ENCODE measurements at regions not wholly inside any gene's neighbourhood (a gene's known extent, or its start where the extent isn't known, plus 50 kb on each side); places are given as distances from the start of the nearest gene placed in this dataset.
"Not testable (repeated sequence)": the region's sequence is repeated elsewhere in the genome, so short reads cannot be mapped to it uniquely, and the experiment has no call there.

DNA sequence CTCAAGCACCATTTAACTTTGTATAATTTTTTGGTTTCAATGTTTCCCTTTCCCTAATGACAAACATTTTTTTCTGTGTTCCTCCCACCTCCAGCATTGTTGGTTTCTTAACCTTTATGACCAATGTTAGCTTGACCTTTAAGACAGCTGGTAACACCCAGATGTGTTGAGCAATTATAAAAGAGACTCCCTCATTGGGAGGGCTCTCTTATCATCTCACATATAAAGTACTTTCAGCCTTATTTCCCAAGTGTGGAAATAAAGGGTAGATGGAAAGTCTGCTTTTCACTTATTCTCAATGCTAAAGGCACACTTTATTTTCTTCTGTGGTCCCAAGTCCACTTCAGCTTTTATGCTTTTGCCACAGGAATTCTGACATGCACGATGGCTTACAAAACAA, 1420.4 kb downstream of the RAPGEF2 start:
- Histone ChIP-seq H3K36me3 (ENCODE audit: low read depth) (no peaks in the 10 kb centered on the region), H3K4me1 (ENCODE audit: low read depth) (no peaks in the 10 kb centered on the region), H3K9me3 (no peaks in the 10 kb centered on the region), H3K4me3 (no peak overlapping the region)
- ATAC-seq (no peak), DNase-seq (no peak)
- intact Hi-C loops (cut with DNase I, micrococcal nuclease), result no loop called here
- TF ChIP-seq, protein P1, sequence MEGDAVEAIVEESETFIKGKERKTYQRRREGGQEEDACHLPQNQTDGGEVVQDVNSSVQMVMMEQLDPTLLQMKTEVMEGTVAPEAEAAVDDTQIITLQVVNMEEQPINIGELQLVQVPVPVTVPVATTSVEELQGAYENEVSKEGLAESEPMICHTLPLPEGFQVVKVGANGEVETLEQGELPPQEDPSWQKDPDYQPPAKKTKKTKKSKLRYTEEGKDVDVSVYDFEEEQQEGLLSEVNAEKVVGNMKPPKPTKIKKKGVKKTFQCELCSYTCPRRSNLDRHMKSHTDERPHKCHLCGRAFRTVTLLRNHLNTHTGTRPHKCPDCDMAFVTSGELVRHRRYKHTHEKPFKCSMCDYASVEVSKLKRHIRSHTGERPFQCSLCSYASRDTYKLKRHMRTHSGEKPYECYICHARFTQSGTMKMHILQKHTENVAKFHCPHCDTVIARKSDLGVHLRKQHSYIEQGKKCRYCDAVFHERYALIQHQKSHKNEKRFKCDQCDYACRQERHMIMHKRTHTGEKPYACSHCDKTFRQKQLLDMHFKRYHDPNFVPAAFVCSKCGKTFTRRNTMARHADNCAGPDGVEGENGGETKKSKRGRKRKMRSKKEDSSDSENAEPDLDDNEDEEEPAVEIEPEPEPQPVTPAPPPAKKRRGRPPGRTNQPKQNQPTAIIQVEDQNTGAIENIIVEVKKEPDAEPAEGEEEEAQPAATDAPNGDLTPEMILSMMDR (IDR thresholded peaks at IDR 0.05), result no peak

DNA sequence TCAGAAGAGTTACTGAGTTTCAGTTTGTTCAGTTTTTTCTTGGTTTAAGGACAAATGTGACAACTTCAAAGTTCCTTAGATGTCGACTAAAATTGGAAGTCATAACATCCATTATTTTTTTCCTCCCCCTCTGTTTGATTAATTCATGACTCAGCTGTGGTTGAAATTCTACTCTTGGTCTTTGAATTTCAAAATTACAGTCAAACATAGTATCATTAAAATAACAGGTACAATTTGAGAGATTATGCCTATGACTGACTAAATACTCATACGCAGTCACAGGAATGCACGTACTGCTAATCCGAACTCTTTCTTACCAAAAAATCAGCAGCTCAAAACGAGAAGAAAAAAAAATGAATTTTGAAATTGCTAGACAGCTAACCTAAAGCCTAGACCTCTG, 1434.8 kb downstream of the RAPGEF2 start:
- DNase-seq, result no peak
- Histone ChIP-seq H3K4me3 (no peak overlapping the region), H3K4me1 (ENCODE audit: low read depth) (no peaks in the 10 kb centered on the region), H3K9me3 (no peaks in the 10 kb centered on the region), H3K36me3 (ENCODE audit: low read depth) (no peaks in the 10 kb centered on the region)
- intact Hi-C loops (cut with DNase I, micrococcal nuclease), result no loop called here
- TF ChIP-seq, protein P1 (IDR thresholded peaks at IDR 0.05), result no peak
- no peak for ATAC-seq

DNA sequence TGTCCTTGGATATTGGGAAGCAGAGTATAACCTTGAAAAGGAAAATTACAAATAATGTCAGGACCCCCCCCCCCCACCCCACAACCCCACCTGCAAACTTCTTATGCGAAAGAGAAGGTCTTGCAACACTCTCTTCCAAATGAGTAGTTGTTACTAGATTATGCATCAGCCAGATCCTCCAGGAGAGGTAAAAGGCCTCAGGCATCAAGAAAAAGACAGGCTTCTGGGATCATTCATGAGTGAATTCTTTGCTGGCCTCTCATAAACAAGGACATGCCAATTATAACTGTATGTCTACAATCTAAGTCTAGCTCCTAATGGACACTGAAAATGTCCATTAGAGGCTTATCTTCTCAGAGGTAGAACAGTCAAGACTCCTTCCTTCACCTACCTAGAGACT, 1443.3 kb downstream of the RAPGEF2 start:
- TF ChIP-seq, protein P1 (IDR thresholded peaks at IDR 0.05), result no peak
- H3K4me3 ChIP-seq, result no peak overlapping the region
- no peaks in the 10 kb centered on the region for H3K9me3 ChIP-seq
- ATAC-seq (no peak), DNase-seq (no peak)
- H3K4me1 ChIP-seq (ENCODE audit: low read depth), result no peaks in the 10 kb centered on the region
- intact Hi-C loops (cut with DNase I, micrococcal nuclease), result no loop called here
- H3K36me3 ChIP-seq (ENCODE audit: low read depth), result no peaks in the 10 kb centered on the region

DNA sequence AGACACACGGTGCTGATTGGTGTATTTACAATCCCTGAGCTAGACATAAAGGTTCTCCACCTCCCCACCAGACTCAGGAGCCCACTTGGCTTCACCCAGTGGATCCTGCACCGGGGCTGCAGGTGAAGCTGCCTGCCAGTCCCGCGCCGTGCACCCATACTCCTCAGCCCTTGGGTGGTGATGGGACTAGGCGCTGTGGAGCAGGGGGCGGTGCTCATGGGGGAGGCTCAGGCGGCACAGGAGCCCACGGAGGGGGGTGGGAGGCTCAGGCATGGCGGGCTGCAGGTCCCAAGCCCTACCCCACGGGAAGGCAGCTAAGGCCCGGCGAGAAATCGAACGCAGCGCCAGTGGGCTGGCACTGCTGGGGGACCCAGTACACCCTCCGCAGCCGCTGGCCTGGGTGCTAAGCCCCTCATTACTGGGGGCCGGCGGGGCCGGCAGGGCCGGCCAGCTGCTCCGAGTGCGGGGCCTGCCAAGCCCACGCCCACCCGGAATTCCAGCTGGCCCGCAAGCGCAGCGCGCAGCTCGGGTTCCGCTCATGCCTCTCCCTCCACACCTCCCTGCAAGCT, 1447.2 kb downstream of the RAPGEF2 start:
- DNase-seq; H3K4me3 ChIP-seq; intact Hi-C loops (cut with DNase I, micrococcal nuclease); ATAC-seq; H3K4me1 ChIP-seq (ENCODE audit: low read depth); H3K9me3 ChIP-seq; H3K36me3 ChIP-seq (ENCODE audit: low read depth): not testable (repeated sequence)

DNA sequence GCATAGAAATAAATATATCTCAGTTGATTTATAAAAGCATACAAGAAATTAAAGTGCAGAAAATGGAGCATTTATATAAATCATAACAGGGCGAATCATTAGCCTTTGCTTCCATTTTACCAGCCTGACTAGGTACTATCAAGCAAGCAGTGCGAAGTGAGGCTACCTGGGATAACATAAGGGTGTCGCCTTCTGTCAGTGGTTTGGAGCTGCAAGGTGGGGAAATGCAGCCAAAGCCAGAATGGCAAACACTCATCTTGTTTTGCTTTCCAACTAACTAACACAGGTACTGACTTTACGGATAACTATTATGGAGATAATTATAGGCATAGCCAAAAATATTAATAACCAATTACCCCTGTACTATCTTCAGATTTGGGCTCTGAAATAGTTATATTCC, 1459.8 kb downstream of the RAPGEF2 start:
- intact Hi-C loops (cut with DNase I, micrococcal nuclease), result no loop called here
- no peak overlapping the region for H3K4me3 ChIP-seq
- DNase-seq, result no peak
- no peak for ATAC-seq
- H3K9me3 ChIP-seq, result no peaks in the 10 kb centered on the region
- TF ChIP-seq, protein P1 (IDR thresholded peaks at IDR 0.05), result no peak
- no peaks in the 10 kb centered on the region for H3K4me1 ChIP-seq (ENCODE audit: low read depth)
- H3K36me3 ChIP-seq (ENCODE audit: low read depth), result no peaks in the 10 kb centered on the region

DNA sequence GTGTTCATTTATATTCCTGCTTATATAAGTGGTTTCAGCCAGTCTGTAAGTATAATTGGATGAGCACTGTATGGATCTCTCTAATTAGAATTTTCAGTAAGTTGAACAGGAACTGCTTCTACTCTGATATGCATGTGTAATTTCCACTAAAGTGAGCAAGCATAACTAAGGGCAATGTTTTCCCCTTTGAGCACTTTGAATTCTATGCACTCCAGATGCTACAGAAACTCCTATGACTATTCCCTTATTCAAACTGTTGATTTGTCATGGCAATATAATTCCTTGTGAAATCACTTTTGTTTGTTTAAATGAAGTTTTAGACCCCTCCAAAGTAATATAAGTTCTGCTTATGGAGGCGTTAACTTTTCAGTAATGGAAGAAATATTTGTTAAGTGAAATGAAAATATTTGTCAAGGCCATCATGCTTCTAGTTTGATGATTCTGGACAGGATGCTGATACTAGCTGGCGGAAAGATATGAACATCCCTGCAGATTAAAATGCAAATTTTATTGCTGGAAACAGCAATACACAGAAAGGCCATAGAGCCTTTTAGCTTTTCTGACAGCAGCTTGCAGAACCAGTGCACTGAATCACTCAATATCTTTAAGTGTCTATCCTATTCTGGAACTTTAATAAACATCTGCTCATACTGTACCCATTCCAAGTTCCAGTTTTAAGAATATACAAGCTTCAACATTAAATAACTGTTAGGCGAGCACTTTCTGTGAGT, 1460.8 kb downstream of the RAPGEF2 start:
- Histone ChIP-seq H3K9me3 (no peaks in the 10 kb centered on the region), H3K4me1 (ENCODE audit: low read depth) (no peaks in the 10 kb centered on the region), H3K4me3 (no peak overlapping the region), H3K36me3 (ENCODE audit: low read depth) (no peaks in the 10 kb centered on the region)
- TF ChIP-seq, protein P1 (IDR thresholded peaks at IDR 0.05), result no peak
- no peak for ATAC-seq
- intact Hi-C loops (cut with DNase I, micrococcal nuclease), result no loop called here
- DNase-seq, result no peak

Measured in mucosa of descending colon (tissue), 3 donors.